Tibial artery (tissue), 4 donors: ENCODE measurements at regions not wholly inside any gene's neighbourhood (a gene's known extent, or its start where the extent isn't known, plus 50 kb on each side); places are given as distances from the start of the nearest gene placed in this dataset.
"Not testable (repeated sequence)": the region's sequence is repeated elsewhere in the genome, so short reads cannot be mapped to it uniquely, and the experiment has no call there.

Experiments used
- DNase-seq, 2 donors: peaks; one replicate each; pipeline ENCODE4 v3.0.0-alpha.2; 2019
- H3K27ac ChIP-seq, 2 donors: fragments of 200-600 bp; sonication (generic) in 1 of 2; 1 replicate in 1 of 2; 2 replicates in 1 of 2; pipeline ENCODE4 v1.5.1; 2018 to 2019; ENCODE audit warnings: mild to moderate bottlenecking in 1 of 2
- H3K27me3 ChIP-seq, 2 donors: fragments of 200-600 bp; sonication (generic) in 1 of 2; one replicate each; pipeline versions ENCODE4 v1.5.1 to v1.6.0; 2016 to 2019
- H3K36me3 ChIP-seq, 3 donors: fragments of 200-600 bp; sonication (generic) in 2 of 3; one replicate each; pipeline ENCODE4 v1.5.1; 2016 to 2019; ENCODE audit warnings: mild to moderate bottlenecking in 2 of 3
- H3K4me1 ChIP-seq, 4 donors: fragments of 200-600 bp; sonication (generic) in 2 of 4; 1 replicate in 3 of 4; 2 replicates in 1 of 4; pipeline ENCODE4 v1.5.1; 2016 to 2019
- H3K4me3 ChIP-seq, 2 donors: fragments of 200-600 bp; sonication (generic) in 1 of 2; 1 replicate in 1 of 2; 2 replicates in 1 of 2; pipeline ENCODE4 v1.5.1; 2018 to 2019; ENCODE audit warnings: mild to moderate bottlenecking in 2 of 2
- H3K9me3 ChIP-seq, 3 donors: fragments of 200-600 bp; sonication (generic) in 1 of 3; one replicate each; pipeline ENCODE4 v1.5.1; 2016 to 2019
- intact Hi-C: fragments of 100-400 bp; cut with DNase I; formaldehyde crosslinking; loops from one replicate; pipeline ENCODE4 v1.15.0; 2023; ENCODE audit warnings: low total_unique reads
- TF ChIP-seq, protein P1 (sequence below), 2 experiments: fragments of 200-600 bp in 1 of 2; fragments of 450-650 bp in 1 of 2; IDR thresholded peaks; one replicate each; pipeline ENCODE4 v1.5.1; 2017 to 2019; ENCODE audit warnings: antibody characterized with exemption in 2 of 2, mild to moderate bottlenecking in 1 of 2, moderate library complexity in 1 of 2

DNA sequence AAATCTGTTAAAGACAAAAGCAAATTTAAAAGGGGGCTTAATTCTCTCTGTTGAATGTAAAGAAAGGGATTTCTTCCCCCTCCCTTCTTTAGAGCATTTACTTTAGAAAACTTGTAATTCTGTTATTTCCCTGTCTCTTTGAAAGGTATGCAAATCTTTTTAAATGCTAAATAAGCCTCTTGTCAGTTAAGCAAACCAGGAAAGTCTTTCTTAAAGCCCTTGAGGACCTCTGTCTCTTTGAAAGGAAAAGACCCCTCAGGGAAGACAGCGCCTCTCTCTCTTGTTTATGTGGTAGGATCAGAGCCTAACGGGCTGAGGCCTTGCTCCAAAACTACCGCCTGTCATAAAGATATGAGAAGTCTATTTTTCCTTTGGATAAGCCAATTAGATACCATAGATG is 139.9 kb upstream of the CDH7 start:
- Histone ChIP-seq H3K27me3 (no peaks in the 10 kb centered on the region), H3K27ac (no peak overlapping the region), H3K4me3 (no peak overlapping the region), H3K9me3 (no peaks in the 10 kb centered on the region), H3K36me3 (no peaks in the 10 kb centered on the region), H3K4me1 (no peaks in the 10 kb centered on the region)
- intact Hi-C loops = no loop called here
- no peak for DNase-seq
- TF ChIP-seq, protein P1, sequence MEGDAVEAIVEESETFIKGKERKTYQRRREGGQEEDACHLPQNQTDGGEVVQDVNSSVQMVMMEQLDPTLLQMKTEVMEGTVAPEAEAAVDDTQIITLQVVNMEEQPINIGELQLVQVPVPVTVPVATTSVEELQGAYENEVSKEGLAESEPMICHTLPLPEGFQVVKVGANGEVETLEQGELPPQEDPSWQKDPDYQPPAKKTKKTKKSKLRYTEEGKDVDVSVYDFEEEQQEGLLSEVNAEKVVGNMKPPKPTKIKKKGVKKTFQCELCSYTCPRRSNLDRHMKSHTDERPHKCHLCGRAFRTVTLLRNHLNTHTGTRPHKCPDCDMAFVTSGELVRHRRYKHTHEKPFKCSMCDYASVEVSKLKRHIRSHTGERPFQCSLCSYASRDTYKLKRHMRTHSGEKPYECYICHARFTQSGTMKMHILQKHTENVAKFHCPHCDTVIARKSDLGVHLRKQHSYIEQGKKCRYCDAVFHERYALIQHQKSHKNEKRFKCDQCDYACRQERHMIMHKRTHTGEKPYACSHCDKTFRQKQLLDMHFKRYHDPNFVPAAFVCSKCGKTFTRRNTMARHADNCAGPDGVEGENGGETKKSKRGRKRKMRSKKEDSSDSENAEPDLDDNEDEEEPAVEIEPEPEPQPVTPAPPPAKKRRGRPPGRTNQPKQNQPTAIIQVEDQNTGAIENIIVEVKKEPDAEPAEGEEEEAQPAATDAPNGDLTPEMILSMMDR (IDR thresholded peaks at IDR 0.05) = no peak

DNA sequence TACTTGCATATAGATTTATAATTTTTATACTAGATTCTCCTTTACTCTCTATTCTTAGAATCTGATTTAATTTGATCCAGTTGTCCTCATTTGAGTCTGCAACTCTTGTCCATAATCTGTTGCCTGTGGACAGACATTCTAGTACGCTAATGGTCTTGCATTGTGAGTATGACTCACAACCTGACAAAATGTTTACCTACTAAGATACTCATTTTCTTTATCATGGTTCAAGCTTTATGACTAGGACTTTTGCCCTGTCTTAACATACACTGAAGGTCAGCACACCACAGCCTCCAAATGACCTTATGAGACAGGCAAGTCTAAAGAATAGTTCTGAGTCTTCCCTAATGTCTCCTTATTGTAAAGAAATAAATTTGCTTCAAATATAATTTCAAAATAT is 142.3 kb upstream of the CDH7 start:
- intact Hi-C loops = no loop called here
- Histone ChIP-seq H3K4me3 (no peak overlapping the region), H3K27me3 (no peaks in the 10 kb centered on the region), H3K27ac (no peak overlapping the region), H3K4me1 (no peaks in the 10 kb centered on the region), H3K9me3 (no peaks in the 10 kb centered on the region), H3K36me3 (no peaks in the 10 kb centered on the region)
- TF ChIP-seq, protein P1 (IDR thresholded peaks at IDR 0.05) = no peak
- no peak for DNase-seq

DNA sequence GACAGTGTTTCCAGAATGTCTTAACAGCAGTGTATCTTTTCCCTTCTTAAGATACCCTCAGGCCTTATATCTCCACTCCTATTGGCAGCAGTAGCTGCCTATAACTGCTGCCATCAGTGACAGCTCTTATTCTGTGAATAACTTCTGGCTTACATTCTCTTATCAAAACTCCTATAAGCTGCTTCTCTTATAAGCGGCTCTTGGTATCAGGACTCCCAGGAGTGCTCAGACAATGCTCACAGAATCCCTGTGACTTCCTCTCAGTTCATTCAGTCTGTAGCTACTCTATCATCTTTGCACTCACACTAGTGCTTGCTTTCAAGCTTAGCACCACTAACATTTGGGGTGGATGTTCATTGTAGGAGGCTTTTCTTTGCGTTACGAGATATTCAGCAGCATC is 143.7 kb upstream of the CDH7 start:
- H3K4me1 ChIP-seq = no peaks in the 10 kb centered on the region
- intact Hi-C loops = no loop called here
- H3K27me3 ChIP-seq = no peaks in the 10 kb centered on the region
- H3K36me3 ChIP-seq = no peaks in the 10 kb centered on the region
- H3K9me3 ChIP-seq = no peaks in the 10 kb centered on the region
- TF ChIP-seq, protein P1 (IDR thresholded peaks at IDR 0.05) = no peak
- no peak for DNase-seq
- H3K4me3 ChIP-seq = no peak overlapping the region
- H3K27ac ChIP-seq = no peak overlapping the region

DNA sequence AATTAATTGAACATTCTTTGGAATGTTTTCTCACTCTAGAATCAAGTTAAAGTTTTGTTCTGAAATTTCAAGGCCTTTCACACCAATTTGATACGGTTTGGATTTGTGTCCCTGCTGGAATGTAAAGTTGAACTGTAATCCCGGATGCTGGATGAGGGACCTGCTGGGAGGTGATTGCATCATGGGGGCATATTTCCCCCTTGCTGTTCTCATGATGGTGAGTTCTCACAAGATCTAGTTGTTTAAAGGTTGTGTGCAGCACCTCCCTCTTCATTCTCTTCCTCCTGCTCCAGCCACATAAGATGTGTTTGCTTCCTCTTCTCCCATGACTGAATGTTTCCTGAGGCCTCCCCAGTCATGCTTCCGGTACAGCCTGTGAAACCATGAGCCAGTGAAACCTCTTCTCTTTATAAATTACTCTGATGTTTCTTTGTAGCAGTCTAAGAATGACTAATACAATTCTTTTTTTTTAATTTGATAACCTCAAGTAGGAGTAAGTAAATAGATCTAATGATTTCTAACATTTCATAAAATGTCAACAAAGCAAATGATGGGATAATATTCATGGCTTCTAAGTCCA is 144.2 kb upstream of the CDH7 start:
- no peaks in the 10 kb centered on the region for H3K4me1 ChIP-seq
- DNase-seq = no peak
- TF ChIP-seq, protein P1 (IDR thresholded peaks at IDR 0.05) = no peak
- no peaks in the 10 kb centered on the region for H3K36me3 ChIP-seq
- intact Hi-C loops = no loop called here
- H3K9me3 ChIP-seq = no peaks in the 10 kb centered on the region
- no peaks in the 10 kb centered on the region for H3K27me3 ChIP-seq
- H3K27ac ChIP-seq = no peak overlapping the region
- H3K4me3 ChIP-seq = no peak overlapping the region

DNA sequence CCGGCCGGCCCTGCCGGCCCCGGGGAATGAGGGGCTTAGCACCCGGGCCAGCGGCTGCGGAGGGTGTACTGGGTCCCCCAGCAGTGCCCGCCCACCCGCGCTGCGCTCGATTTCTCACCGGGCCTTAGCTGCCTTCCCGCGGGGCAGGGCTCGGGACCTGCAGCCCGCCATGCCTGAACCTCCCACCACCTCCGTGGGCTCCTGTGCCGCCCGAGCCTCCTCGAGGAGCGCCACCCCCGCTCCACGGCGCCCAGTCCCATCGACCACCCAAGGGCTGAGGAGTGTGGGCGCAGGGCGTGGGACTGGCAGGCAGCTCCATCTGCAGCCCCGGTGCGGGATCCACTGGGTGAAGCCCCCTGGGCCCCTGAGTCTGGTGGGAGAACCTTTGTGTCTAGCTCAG is 145.5 kb upstream of the CDH7 start:
- H3K36me3 ChIP-seq, DNase-seq, intact Hi-C loops: not testable (repeated sequence)

DNA sequence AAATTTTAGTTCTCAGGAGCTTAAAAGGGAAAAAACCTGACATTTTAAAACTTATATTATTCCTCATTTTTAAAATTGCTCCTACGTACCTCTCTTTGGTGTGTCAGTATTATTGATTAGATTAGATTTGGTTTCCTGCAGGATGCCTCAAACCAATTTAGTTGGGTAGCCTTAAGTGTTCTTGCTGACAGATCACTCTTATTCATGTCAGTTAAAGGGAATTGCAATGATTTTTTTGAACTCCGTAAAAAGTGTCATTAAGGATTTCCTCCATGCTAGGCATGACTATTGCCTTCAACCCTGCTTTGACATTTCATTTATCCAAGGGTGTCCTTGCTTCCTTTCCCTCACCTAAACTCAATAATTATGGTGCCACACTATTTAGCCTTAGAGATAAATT is 149.0 kb upstream of the CDH7 start:
- no peak for DNase-seq
- Histone ChIP-seq H3K4me1 (no peaks in the 10 kb centered on the region), H3K36me3 (no peaks in the 10 kb centered on the region), H3K27ac (no peak overlapping the region), H3K4me3 (no peak overlapping the region), H3K27me3 (no peaks in the 10 kb centered on the region), H3K9me3 (no peaks in the 10 kb centered on the region)
- intact Hi-C loops = no loop called here
- TF ChIP-seq, protein P1 (IDR thresholded peaks at IDR 0.05) = no peak

More for the DNA sequence above, 145.5 kb upstream of the CDH7 start:
- not testable (repeated sequence) for H3K9me3 ChIP-seq, H3K4me1 ChIP-seq, H3K4me3 ChIP-seq, H3K27ac ChIP-seq, H3K27me3 ChIP-seq
